ENCODE measurements at regions not wholly inside any gene's neighbourhood (a gene's known extent, or its start where the extent isn't known, plus 50 kb on each side); places are given as distances from the start of the nearest gene placed in this dataset.

DNA sequence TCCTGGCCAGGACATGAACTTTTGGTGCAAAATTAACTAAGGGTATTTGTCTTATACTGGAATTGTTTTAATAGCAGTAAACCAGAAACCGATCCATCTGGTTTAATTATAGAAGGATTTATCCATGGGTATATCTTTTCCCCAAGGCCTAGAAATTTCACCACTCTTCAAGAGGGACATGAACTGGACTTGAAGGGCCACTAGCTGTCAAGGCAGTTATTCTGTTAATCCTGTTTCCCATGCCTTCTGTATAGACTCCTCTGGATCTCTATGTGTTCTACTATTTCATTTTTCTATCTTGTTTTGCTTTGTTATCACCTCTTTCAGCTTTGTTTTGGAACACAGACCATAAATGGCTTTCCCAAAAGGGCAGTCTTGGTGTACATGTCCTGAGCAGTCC is 467.6 kb downstream of the KIF4B start:
- TF ChIP-seq, protein P1, sequence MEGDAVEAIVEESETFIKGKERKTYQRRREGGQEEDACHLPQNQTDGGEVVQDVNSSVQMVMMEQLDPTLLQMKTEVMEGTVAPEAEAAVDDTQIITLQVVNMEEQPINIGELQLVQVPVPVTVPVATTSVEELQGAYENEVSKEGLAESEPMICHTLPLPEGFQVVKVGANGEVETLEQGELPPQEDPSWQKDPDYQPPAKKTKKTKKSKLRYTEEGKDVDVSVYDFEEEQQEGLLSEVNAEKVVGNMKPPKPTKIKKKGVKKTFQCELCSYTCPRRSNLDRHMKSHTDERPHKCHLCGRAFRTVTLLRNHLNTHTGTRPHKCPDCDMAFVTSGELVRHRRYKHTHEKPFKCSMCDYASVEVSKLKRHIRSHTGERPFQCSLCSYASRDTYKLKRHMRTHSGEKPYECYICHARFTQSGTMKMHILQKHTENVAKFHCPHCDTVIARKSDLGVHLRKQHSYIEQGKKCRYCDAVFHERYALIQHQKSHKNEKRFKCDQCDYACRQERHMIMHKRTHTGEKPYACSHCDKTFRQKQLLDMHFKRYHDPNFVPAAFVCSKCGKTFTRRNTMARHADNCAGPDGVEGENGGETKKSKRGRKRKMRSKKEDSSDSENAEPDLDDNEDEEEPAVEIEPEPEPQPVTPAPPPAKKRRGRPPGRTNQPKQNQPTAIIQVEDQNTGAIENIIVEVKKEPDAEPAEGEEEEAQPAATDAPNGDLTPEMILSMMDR (IDR thresholded peaks at IDR 0.05; ENCODE audit: low read depth, low read length, missing input control) = no peak
- TF ChIP-seq GABPA (IDR thresholded peaks at IDR 0.05 in 1 of 2, conservative IDR thresholded peaks at IDR 0.05 in 1 of 2) (no peak), FOXA1 (IDR thresholded peaks at IDR 0.05) (no peak), TAF1 (conservative IDR thresholded peaks at IDR 0.05) (no peak), SP1 (IDR thresholded peaks at IDR 0.05) (no peak), EGR1 (IDR thresholded peaks at IDR 0.05; ENCODE audit: low read depth in 2 of 2) (no peak), RAD21 (IDR thresholded peaks at IDR 0.05) (no peak)
- TF ChIP-seq, protein P2, sequence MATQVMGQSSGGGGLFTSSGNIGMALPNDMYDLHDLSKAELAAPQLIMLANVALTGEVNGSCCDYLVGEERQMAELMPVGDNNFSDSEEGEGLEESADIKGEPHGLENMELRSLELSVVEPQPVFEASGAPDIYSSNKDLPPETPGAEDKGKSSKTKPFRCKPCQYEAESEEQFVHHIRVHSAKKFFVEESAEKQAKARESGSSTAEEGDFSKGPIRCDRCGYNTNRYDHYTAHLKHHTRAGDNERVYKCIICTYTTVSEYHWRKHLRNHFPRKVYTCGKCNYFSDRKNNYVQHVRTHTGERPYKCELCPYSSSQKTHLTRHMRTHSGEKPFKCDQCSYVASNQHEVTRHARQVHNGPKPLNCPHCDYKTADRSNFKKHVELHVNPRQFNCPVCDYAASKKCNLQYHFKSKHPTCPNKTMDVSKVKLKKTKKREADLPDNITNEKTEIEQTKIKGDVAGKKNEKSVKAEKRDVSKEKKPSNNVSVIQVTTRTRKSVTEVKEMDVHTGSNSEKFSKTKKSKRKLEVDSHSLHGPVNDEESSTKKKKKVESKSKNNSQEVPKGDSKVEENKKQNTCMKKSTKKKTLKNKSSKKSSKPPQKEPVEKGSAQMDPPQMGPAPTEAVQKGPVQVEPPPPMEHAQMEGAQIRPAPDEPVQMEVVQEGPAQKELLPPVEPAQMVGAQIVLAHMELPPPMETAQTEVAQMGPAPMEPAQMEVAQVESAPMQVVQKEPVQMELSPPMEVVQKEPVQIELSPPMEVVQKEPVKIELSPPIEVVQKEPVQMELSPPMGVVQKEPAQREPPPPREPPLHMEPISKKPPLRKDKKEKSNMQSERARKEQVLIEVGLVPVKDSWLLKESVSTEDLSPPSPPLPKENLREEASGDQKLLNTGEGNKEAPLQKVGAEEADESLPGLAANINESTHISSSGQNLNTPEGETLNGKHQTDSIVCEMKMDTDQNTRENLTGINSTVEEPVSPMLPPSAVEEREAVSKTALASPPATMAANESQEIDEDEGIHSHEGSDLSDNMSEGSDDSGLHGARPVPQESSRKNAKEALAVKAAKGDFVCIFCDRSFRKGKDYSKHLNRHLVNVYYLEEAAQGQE (IDR thresholded peaks at IDR 0.05) = no peak
- TF ChIP-seq, protein P3, sequence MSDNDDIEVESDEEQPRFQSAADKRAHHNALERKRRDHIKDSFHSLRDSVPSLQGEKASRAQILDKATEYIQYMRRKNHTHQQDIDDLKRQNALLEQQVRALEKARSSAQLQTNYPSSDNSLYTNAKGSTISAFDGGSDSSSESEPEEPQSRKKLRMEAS (IDR thresholded peaks at IDR 0.05) = no peak
- TF ChIP-seq, protein P4, sequence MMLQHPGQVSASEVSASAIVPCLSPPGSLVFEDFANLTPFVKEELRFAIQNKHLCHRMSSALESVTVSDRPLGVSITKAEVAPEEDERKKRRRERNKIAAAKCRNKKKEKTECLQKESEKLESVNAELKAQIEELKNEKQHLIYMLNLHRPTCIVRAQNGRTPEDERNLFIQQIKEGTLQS (IDR thresholded peaks at IDR 0.05) = no peak

Measured in liver (tissue), 3 donors.